PC-3 (cell line): ENCODE measurements at regions not wholly inside any gene's neighbourhood (a gene's known extent, or its start where the extent isn't known, plus 50 kb on each side); places are given as distances from the start of the nearest gene placed in this dataset.

Source experiments
- ATAC-seq: fragments of 200-7000 bp; cut with Tn5 transposase; 2 replicates; pipeline ENCODE4 v1.9.1; 2020; ENCODE audit warnings: mild to moderate bottlenecking, moderate library complexity
- BruUV-seq: library from RNA; stranded (reverse); fragments of 400-500 nt; replicated peaks from 2 replicates; lab custom pipeline; 2021; lab: Mats Ljungman, UMichigan
- CTCF ChIA-PET: fragments of 300-600 bp; sonication (Branson Sonifier 250); formaldehyde crosslinking; loops from one replicate; lab custom pipeline; 2022; ENCODE audit warnings: antibody characterized with exemption; lab: Charles Lee
- POLR2A ChIA-PET: fragments of 300-600 bp; sonication (Branson Sonifier 250); formaldehyde crosslinking; loops from one replicate; lab custom pipeline; 2022; ENCODE audit warnings: antibody characterized with exemption; ENCODE audit not compliant: unreplicated experiment; lab: Charles Lee
- DNase-seq: peaks from one replicate; pipeline ENCODE4 v3.0.0-alpha.2; 2015
- H2AFZ ChIP-seq: fragments of 300-600 bp; sonication (generic); 2 replicates; pipeline ENCODE4 v1.6.0; 2016; ENCODE audit warnings: antibody characterized with exemption, low read length
- H3F3A ChIP-seq: fragments of 300-600 bp; sonication (generic); one replicate; pipeline ENCODE4 v1.6.0; 2017; ENCODE audit warnings: antibody characterized with exemption, low read length, control low read depth, mild to moderate bottlenecking; ENCODE audit not compliant: unreplicated experiment
- H3K27ac ChIP-seq: fragments of 300-600 bp; sonication (generic); 2 replicates; pipeline ENCODE4 v1.5.1; 2016; ENCODE audit warnings: mild to moderate bottlenecking, low read length
- H3K27me3 ChIP-seq: fragments of 300-600 bp; sonication (generic); 2 replicates; pipeline ENCODE4 v1.6.1; 2016; ENCODE audit warnings: low read length, mixed read lengths
- H3K36me3 ChIP-seq: fragments of 300-600 bp; sonication (generic); 2 replicates; pipeline ENCODE4 v1.6.1; 2016; ENCODE audit warnings: low read depth, mixed run types, low read length, mixed read lengths
- H3K4me1 ChIP-seq: fragments of 300-600 bp; sonication (generic); 2 replicates; pipeline ENCODE4 v1.5.1; 2016; ENCODE audit warnings: low read length; ENCODE audit not compliant: insufficient read depth
- H3K4me2 ChIP-seq: fragments of 300-600 bp; sonication (generic); 2 replicates; pipeline ENCODE4 v1.6.0; 2016; ENCODE audit warnings: low read length
- H3K4me3 ChIP-seq: fragments of 300-600 bp; sonication (generic); 2 replicates; pipeline ENCODE4 v1.5.1; 2016; ENCODE audit warnings: mild to moderate bottlenecking, low read length, mixed read lengths
- H3K79me2 ChIP-seq: fragments of 300-600 bp; sonication (generic); 2 replicates; pipeline ENCODE4 v1.6.1; 2017; ENCODE audit warnings: low read length, mixed read lengths
- H3K9ac ChIP-seq: fragments of 300-600 bp; sonication (generic); 2 replicates; pipeline ENCODE4 v1.6.0; 2016; ENCODE audit warnings: mild to moderate bottlenecking, low read length
- H3K9me2 ChIP-seq: fragments of 300-600 bp; sonication (generic); replicated peaks from 2 replicates; pipeline ENCODE4 v1.6.1; 2016; ENCODE audit warnings: mixed run types, low read length, mixed read lengths
- H3K9me3 ChIP-seq: fragments of 300-600 bp; sonication (generic); 2 replicates; pipeline ENCODE4 v1.6.1; 2016; ENCODE audit warnings: low read length, mixed read lengths
- H4K20me1 ChIP-seq: fragments of 300-600 bp; sonication (generic); 2 replicates; pipeline ENCODE4 v1.6.1; 2016; ENCODE audit warnings: low read length, mixed read lengths
- EZH2 ChIP-seq: fragments of 300-600 bp; sonication (generic); IDR thresholded peaks from one replicate; pipeline ENCODE4 v1.6.1; 2017; ENCODE audit warnings: antibody characterized with exemption, mild to moderate bottlenecking, low read length; ENCODE audit not compliant: unreplicated experiment
- EZH2phosphoT487 ChIP-seq: fragments of 300-600 bp; sonication (generic); IDR thresholded peaks from 2 replicates; pipeline ENCODE4 v1.6.1; 2018; ENCODE audit warnings: mild to moderate bottlenecking, antibody characterized with exemption, low read length, borderline replicate concordance
- intact Hi-C: fragments of 100-400 bp; cut with micrococcal nuclease; formaldehyde crosslinking; loops from 2 replicates; pipeline ENCODE4 v1.9.0; 2023
- TF ChIP-seq, protein P1 (sequence below): fragments of 300-600 bp; sonication (generic); conservative IDR thresholded peaks from 2 replicates; pipeline ENCODE4 v1.5.1; 2017; ENCODE audit warnings: antibody characterized with exemption, low read depth, mild to moderate bottlenecking, low read length

DNA sequence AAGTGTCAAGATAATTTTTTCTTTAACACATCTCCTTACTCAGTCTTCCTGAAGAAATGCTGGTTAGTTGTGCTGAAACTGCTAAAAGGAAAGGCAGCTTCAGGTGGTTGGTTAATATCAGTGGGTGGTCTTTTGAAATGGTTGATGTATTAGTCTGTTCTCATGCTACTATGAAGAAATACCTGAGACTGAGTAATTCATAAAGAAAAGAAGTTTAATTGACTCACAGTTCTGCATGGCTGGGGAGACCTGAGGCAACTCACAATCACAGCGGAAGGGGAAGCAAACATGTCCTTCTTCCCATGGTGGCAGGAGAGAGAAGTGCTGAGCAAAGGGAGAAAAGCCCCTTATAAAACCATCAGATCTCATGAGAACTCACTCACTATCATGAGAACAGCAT, 125.9 kb upstream of the CYRIA start:
- intact Hi-C loops = no loop called here
- TF ChIP-seq, protein P1, sequence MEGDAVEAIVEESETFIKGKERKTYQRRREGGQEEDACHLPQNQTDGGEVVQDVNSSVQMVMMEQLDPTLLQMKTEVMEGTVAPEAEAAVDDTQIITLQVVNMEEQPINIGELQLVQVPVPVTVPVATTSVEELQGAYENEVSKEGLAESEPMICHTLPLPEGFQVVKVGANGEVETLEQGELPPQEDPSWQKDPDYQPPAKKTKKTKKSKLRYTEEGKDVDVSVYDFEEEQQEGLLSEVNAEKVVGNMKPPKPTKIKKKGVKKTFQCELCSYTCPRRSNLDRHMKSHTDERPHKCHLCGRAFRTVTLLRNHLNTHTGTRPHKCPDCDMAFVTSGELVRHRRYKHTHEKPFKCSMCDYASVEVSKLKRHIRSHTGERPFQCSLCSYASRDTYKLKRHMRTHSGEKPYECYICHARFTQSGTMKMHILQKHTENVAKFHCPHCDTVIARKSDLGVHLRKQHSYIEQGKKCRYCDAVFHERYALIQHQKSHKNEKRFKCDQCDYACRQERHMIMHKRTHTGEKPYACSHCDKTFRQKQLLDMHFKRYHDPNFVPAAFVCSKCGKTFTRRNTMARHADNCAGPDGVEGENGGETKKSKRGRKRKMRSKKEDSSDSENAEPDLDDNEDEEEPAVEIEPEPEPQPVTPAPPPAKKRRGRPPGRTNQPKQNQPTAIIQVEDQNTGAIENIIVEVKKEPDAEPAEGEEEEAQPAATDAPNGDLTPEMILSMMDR = no peak
- TF ChIP-seq EZH2 (no peak), EZH2phosphoT487 (no peak)
- no peaks in the 10 kb centered on the region for H3F3A ChIP-seq
- POLR2A ChIA-PET = no interaction called here
- ATAC-seq (no peak), DNase-seq (no peak)
- no peak overlapping the region for H2AFZ ChIP-seq
- no peak overlapping the region for H3K4me3 ChIP-seq
- no peaks in the 10 kb centered on the region for H3K27me3 ChIP-seq
- CTCF ChIA-PET = no interaction called here
- H3K9ac ChIP-seq = no peak overlapping the region
- H3K9me2 ChIP-seq = no peaks in the 10 kb centered on the region
- no peaks in the 10 kb centered on the region for H3K4me1 ChIP-seq
- H3K79me2 ChIP-seq = no peaks in the 10 kb centered on the region
- H4K20me1 ChIP-seq = no peaks in the 10 kb centered on the region
- no peak overlapping the region for H3K27ac ChIP-seq
- H3K4me2 ChIP-seq = no peak overlapping the region
- no peaks in the 10 kb centered on the region for H3K9me3 ChIP-seq
- no TSS peak for BruUV-seq
- no peaks in the 10 kb centered on the region for H3K36me3 ChIP-seq

DNA sequence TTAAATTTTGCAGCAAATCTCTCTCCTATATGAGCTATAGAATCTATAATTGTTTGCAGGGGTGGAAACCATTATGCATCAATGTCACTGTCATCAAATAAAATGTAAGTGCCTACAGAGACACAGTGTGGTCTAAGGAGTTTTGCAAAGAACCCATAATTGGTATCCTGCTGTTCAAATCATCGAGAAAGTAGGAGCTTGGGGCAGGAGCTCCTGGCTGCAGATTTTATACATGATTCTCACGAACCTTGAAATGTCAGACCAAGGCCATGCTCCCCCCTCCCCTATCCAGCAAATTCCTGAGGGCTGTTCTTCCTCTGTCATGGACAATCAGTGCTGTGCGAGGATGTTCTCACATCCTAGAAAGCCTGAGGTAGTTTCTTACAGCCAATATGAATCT, 119.5 kb upstream of the CYRIA start:
- ChIA-PET CTCF (no interaction called here), POLR2A (no interaction called here)
- no TSS peak for BruUV-seq
- no peaks in the 10 kb centered on the region for H3K27me3 ChIP-seq
- no peaks in the 10 kb centered on the region for H3K9me2 ChIP-seq
- no peaks in the 10 kb centered on the region for H3F3A ChIP-seq
- H3K4me1 ChIP-seq = no peaks in the 10 kb centered on the region
- no peak overlapping the region for H3K9ac ChIP-seq
- no peak overlapping the region for H3K4me3 ChIP-seq
- H3K4me2 ChIP-seq = no peak overlapping the region
- H3K27ac ChIP-seq = no peak overlapping the region
- no peak overlapping the region for H2AFZ ChIP-seq
- H3K79me2 ChIP-seq = no peaks in the 10 kb centered on the region
- H4K20me1 ChIP-seq = no peaks in the 10 kb centered on the region
- ATAC-seq (no peak), DNase-seq (no peak)
- H3K36me3 ChIP-seq = no peaks in the 10 kb centered on the region
- TF ChIP-seq EZH2phosphoT487 (no peak), EZH2 (no peak)
- TF ChIP-seq, protein P1 = no peak
- no peaks in the 10 kb centered on the region for H3K9me3 ChIP-seq
- intact Hi-C loops = no loop called here

DNA sequence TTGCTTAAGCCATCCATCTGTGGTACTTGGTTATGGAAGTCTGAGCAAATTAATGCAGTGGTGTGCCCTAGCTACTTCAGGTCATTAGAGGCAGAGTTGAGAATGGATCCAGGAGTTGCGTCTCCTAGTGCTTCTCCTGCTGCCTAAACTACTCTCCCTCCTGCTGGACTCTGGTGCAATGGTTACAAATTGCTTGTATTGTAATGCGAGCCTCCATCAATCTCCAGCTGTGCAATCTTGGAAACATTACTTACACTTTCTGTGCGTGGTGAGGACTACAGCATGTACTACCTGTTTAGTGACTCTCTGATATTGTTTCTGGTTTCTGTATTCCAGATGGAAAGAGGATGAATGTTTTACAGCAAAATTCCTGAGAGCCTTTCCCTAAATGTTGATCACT, 119.0 kb upstream of the CYRIA start:
- no peaks in the 10 kb centered on the region for H3K36me3 ChIP-seq
- H3K4me3 ChIP-seq = no peak overlapping the region
- ChIA-PET CTCF (no interaction called here), POLR2A (no interaction called here)
- no peaks in the 10 kb centered on the region for H4K20me1 ChIP-seq
- no peaks in the 10 kb centered on the region for H3K27me3 ChIP-seq
- no peak for DNase-seq
- BruUV-seq = no TSS peak
- H3K9ac ChIP-seq = no peak overlapping the region
- H3K4me1 ChIP-seq = no peaks in the 10 kb centered on the region
- intact Hi-C loops = no loop called here
- H3K9me3 ChIP-seq = no peaks in the 10 kb centered on the region
- H3K4me2 ChIP-seq = no peak overlapping the region
- H3F3A ChIP-seq = no peaks in the 10 kb centered on the region
- no peaks in the 10 kb centered on the region for H3K79me2 ChIP-seq
- TF ChIP-seq, protein P1 = no peak
- TF ChIP-seq EZH2phosphoT487 = no peak
- TF ChIP-seq EZH2 = no peak
- H3K27ac ChIP-seq = no peak overlapping the region
- no peak for ATAC-seq
- H2AFZ ChIP-seq = no peak overlapping the region
- no peaks in the 10 kb centered on the region for H3K9me2 ChIP-seq
